Ishikawa (cell line): ENCODE measurements at regions not wholly inside any gene's neighbourhood (a gene's known extent, or its start where the extent isn't known, plus 50 kb on each side); places are given as distances from the start of the nearest gene placed in this dataset.

Source experiments
- CEBPB ChIP-seq: IDR thresholded peaks from 2 replicates; pipeline ENCODE4 v1.6.1; 2012
- YY1 ChIP-seq: IDR thresholded peaks from 2 replicates; pipeline ENCODE4 v1.6.1; 2012; ENCODE audit warnings: low read depth

GRCh38 chr6:14349507-14349906, 231.9 kb downstream of the CD83 start:
- TF ChIP-seq CEBPB (no peak), YY1 (no peak)
